K562 (cell line): ENCODE measurements at regions not wholly inside any gene's neighbourhood (a gene's known extent, or its start where the extent isn't known, plus 50 kb on each side); places are given as distances from the start of the nearest gene placed in this dataset.

Experiments
- ATAC-seq: fragments of 200-7000 bp; cut with Tn5 transposase; 3 replicates; pipeline ENCODE4 v1.9.1; 2020; ENCODE audit warnings: moderate library complexity
- BruUV-seq: library from RNA; stranded (reverse); fragments of 400-500 nt; replicated peaks from 2 replicates; lab custom pipeline; 2021; lab: Mats Ljungman, UMichigan
- CTCF ChIA-PET: fragments of 300-600 bp; formaldehyde crosslinking; extraction: SDS; loops from one replicate; lab custom pipeline; 2021; ENCODE audit warnings: low intra/inter-chr PET ratio; lab: Yijun Ruan, JAX
- POLR2A ChIA-PET: fragments of 300-600, 350-650 bp; sonication (Branson Sonifier 250); formaldehyde crosslinking; extraction: SDS; loops from one replicate; lab custom pipeline; 2021; ENCODE audit warnings: antibody characterized with exemption, inconsistent platforms; lab: Yijun Ruan, JAX
- DNase-seq, 4 experiments: peaks; one replicate each; pipeline versions ENCODE4 v3.0.0 to v3.0.0-alpha.2; 2011 to 2018; ENCODE audit warnings: low spot score in 3 of 4, mixed read lengths in 3 of 4; ENCODE audit errors: extremely low read depth in 1 of 4
- FAIRE-seq: peaks from 2 replicates; lab custom pipeline; 2011; peaks lifted over from hg19 to GRCh38; lab: Jason Lieb, UNC
- H2AFZ ChIP-seq: 2 replicates; pipeline ENCODE4 v1.6.0; 2011; ENCODE audit warnings: low read depth, low read length, control low read depth, inconsistent platforms
- H3K27ac ChIP-seq: fragments of 200-600 bp; 3 replicates; pipeline ENCODE4 v1.8.0; 2011; ENCODE audit warnings: low read depth, mild to moderate bottlenecking, control low read depth, inconsistent platforms, low read length, moderate library complexity, mixed read lengths; ENCODE audit errors: extremely low read depth
- H3K27me3 ChIP-seq, 2 experiments: fragments of 300-600 bp in 1 of 2; 2 replicates in 1 of 2; 3 replicates in 1 of 2; pipeline versions ENCODE4 v1.6.0 to v1.8.0; 2011; ENCODE audit warnings: inconsistent platforms in 2 of 2, low read length in 2 of 2, mild to moderate bottlenecking in 1 of 2, mixed read lengths in 1 of 2, moderate library complexity in 1 of 2; ENCODE audit not compliant: control insufficient read depth in 2 of 2, insufficient read depth in 2 of 2
- H3K36me3 ChIP-seq: fragments of 300-600 bp; 3 replicates; pipeline ENCODE4 v1.8.0; 2011; ENCODE audit warnings: mild to moderate bottlenecking, low read length, inconsistent platforms; ENCODE audit not compliant: control insufficient read depth, insufficient read depth
- H3K4me1 ChIP-seq, 2 experiments: fragments of 200-600 bp in 1 of 2; replicated peaks in 1 of 2; 2 replicates in 1 of 2; 3 replicates in 1 of 2; pipeline versions ENCODE4 v1.5.1 to v1.8.0; 2011; ENCODE audit warnings: inconsistent platforms in 2 of 2, low read length in 2 of 2, mild to moderate bottlenecking in 1 of 2, mixed read lengths in 1 of 2, moderate library complexity in 1 of 2; ENCODE audit not compliant: control insufficient read depth in 2 of 2, insufficient read depth in 2 of 2
- H3K4me2 ChIP-seq: 2 replicates; pipeline ENCODE4 v1.6.1; 2011; ENCODE audit warnings: low read length, control low read depth, inconsistent platforms, mixed read lengths; ENCODE audit not compliant: insufficient read depth
- H3K4me3 ChIP-seq: fragments of 200-600 bp; sonication (generic), shearing (Covaris generic); 2 replicates; pipeline ENCODE4 v1.5.1; 2016; ENCODE audit warnings: control low read depth, inconsistent platforms
- H3K79me2 ChIP-seq: fragments of 200-600 bp; 3 replicates; pipeline ENCODE4 v1.8.0; 2011; ENCODE audit warnings: low read length, inconsistent platforms; ENCODE audit not compliant: control insufficient read depth, insufficient read depth
- H3K9ac ChIP-seq, 2 experiments: 2 replicates each; pipeline versions ENCODE4 v1.6.0 to v1.6.1; 2011; ENCODE audit warnings: low read depth in 2 of 2, low read length in 2 of 2, control low read depth in 1 of 2, inconsistent platforms in 1 of 2, mild to moderate bottlenecking in 1 of 2, mixed read lengths in 1 of 2; ENCODE audit not compliant: insufficient read depth in 1 of 2
- H3K9me1 ChIP-seq: one replicate; pipeline ENCODE4 v1.6.0; 2011; ENCODE audit warnings: inconsistent platforms, mild to moderate bottlenecking, low read length, moderate library complexity; ENCODE audit not compliant: control insufficient read depth, insufficient read depth
- H3K9me3 ChIP-seq: replicated peaks from 2 replicates; pipeline ENCODE4 v1.5.1; 2011; ENCODE audit warnings: low read depth, low read length, inconsistent platforms; ENCODE audit not compliant: control insufficient read depth, insufficient read depth
- H4K20me1 ChIP-seq: replicated peaks from 2 replicates; pipeline ENCODE4 v1.6.1; 2011; ENCODE audit warnings: low read length, inconsistent platforms, mixed read lengths; ENCODE audit not compliant: control insufficient read depth, insufficient read depth
- CAMTA2 ChIP-seq: fragments of 250-450 bp; sonication (Bioruptor Pico); conservative IDR thresholded peaks from 2 replicates; pipeline ENCODE4 v1.5.1; 2022
- DEAF1 ChIP-seq: fragments of 450-650 bp; formaldehyde crosslinking; IDR thresholded peaks from 2 replicates; pipeline ENCODE4 v1.4.0; 2020; ENCODE audit warnings: mild to moderate bottlenecking, moderate library complexity
- ELK1 ChIP-seq: sonication (generic); formaldehyde crosslinking; IDR thresholded peaks from 2 replicates; pipeline ENCODE4 v1.8.1; 2022; ENCODE audit warnings: missing genetic modification reagents
- HNRNPK ChIP-seq: fragments of 200-400 bp; formaldehyde crosslinking; IDR thresholded peaks from one replicate; pipeline ENCODE4 v1.6.1; 2018; ENCODE audit warnings: mild to moderate bottlenecking, low read depth, low read length; ENCODE audit not compliant: poor library complexity, severe bottlenecking
- KDM4B ChIP-seq, 2 experiments: fragments of 450-650 bp in 1 of 2; sonication (generic) in 1 of 2; IDR thresholded peaks; 2 replicates each; pipeline ENCODE4 v1.6.1; 2016 to 2017; ENCODE audit warnings: borderline replicate concordance in 2 of 2, antibody characterized with exemption in 1 of 2, low read depth in 1 of 2, mild to moderate bottlenecking in 1 of 2
- MAFK ChIP-seq: IDR thresholded peaks from 2 replicates; pipeline ENCODE4 v1.6.1; 2011; ENCODE audit warnings: low read length, improper control_type of control experiment
- MLX ChIP-seq, 2 experiments: fragments of 450-650 bp in 1 of 2; sonication (generic) in 1 of 2; formaldehyde crosslinking; conservative IDR thresholded peaks; 2 replicates each; pipeline versions ENCODE4 v1.4.0 to v1.8.1; 2020 to 2022; ENCODE audit warnings: mild to moderate bottlenecking in 1 of 2, missing genetic modification reagents in 1 of 2
- NFE2L1 ChIP-seq: fragments of 450-650 bp; IDR thresholded peaks from 2 replicates; pipeline ENCODE4 v1.6.1; 2016; ENCODE audit warnings: missing genetic modification characterization, low read depth, mild to moderate bottlenecking, missing compliant biosample characterization, moderate library complexity, borderline replicate concordance
- RB1 ChIP-seq: fragments of 450-650 bp; IDR thresholded peaks from 2 replicates; pipeline ENCODE4 v1.6.1; 2017; ENCODE audit warnings: low read depth, mild to moderate bottlenecking
- RBM15 ChIP-seq: fragments of 200-400 bp; formaldehyde crosslinking; IDR thresholded peaks from 2 replicates; pipeline ENCODE4 v1.6.1; 2018; ENCODE audit warnings: mild to moderate bottlenecking, low read length, moderate library complexity; ENCODE audit not compliant: insufficient read depth
- TSC22D4 ChIP-seq: fragments of 450-650 bp; IDR thresholded peaks from 2 replicates; pipeline ENCODE4 v1.6.1; 2016; ENCODE audit warnings: missing genetic modification characterization, missing biosample characterization, control low read depth
- ZC3H4 ChIP-seq: sonication (generic); formaldehyde crosslinking; IDR thresholded peaks from 2 replicates; pipeline ENCODE4 v1.9.0; 2021; ENCODE audit warnings: missing genetic modification reagents, borderline replicate concordance
- ZNF263 ChIP-seq: sonication (generic); formaldehyde crosslinking; IDR thresholded peaks from 2 replicates; pipeline ENCODE4 v1.8.0; 2022; ENCODE audit warnings: mild to moderate bottlenecking, missing genetic modification reagents, borderline replicate concordance
- ZNF518B ChIP-seq: fragments of 250-450 bp; sonication (Bioruptor Pico); IDR thresholded peaks from 2 replicates; pipeline ENCODE4 v1.5.0; 2021; ENCODE audit warnings: mild to moderate bottlenecking, moderate library complexity
- WGBS: fragments of 100-300 bp; shearing (Covaris generic); methylation state at CpG from one replicate; pipeline ENCODE4 v1.1.6; 2016; ENCODE audit warnings: low coverage, mixed read lengths; ENCODE audit not compliant: insufficient coverage; ENCODE audit errors: missing lambda C conversion rate; 5-methylcytosine and 5-hydroxymethylcytosine counted together
- in situ Hi-C: fragments of 300-500 bp; cut with MboI; formaldehyde crosslinking; loops from 4 replicates; pipeline ENCODE4 v1.15.0; 2018; ENCODE audit warnings: inconsistent platforms, mixed read lengths
- intact Hi-C: fragments of 100-400 bp; cut with micrococcal nuclease; formaldehyde crosslinking; loops from 2 replicates; pipeline ENCODE4 v1.14.2; 2022

- no peak for TF ChIP-seq DEAF1
- no peak for TF ChIP-seq MAFK
- no peak for TF ChIP-seq NFE2L1
- no peak for TF ChIP-seq MLX (CRISPR knock-in tag; conservative IDR thresholded peaks at IDR 0.05)
Observed at GRCh38 chr1:167148421-167148820, 54.5 kb downstream of the STYXL2 start (continued).

GRCh38 chr1:167149793-167150491, 56.1 kb downstream of the STYXL2 start:
- no peak overlapping the region for H3K27ac ChIP-seq
- no peaks in the 10 kb centered on the region for H3K9me1 ChIP-seq
- H3K36me3 ChIP-seq, result no peaks in the 10 kb centered on the region
- CTCF ChIA-PET, result no interaction called here
- H3K9ac ChIP-seq, result no peak overlapping the region
- H4K20me1 ChIP-seq, result no peaks in the 10 kb centered on the region
- ATAC-seq (no peak), FAIRE-seq (no peak), DNase-seq (no peak)
- no TSS peak for BruUV-seq
- H3K9me3 ChIP-seq, result no peaks in the 10 kb centered on the region
- no peaks in the 10 kb centered on the region for H3K4me1 ChIP-seq
- intact Hi-C loops (no loop called here), in situ Hi-C loops (no loop called here)
- H3K79me2 ChIP-seq, result no peaks in the 10 kb centered on the region
- POLR2A ChIA-PET, result interaction anchor here (0.8 to 1.6 kb wide), 5 partner anchors 11 to 26 kb away, joined by 3 to 7 read pairs (median 4); no protein-coding TSS in a partner anchor
- WGBS, result 3% methylated on average over 4 of the region's 4 CpGs
- H3K27me3 ChIP-seq, result 0 out of 5 replicates have a peak, but pooled peaks cover 0 to 10% of the 10 kb centered on the region in 2 experiments
- H3K4me3 ChIP-seq, result no peak overlapping the region
- H3K4me2 ChIP-seq, result no peak overlapping the region
- H2AFZ ChIP-seq, result no peak overlapping the region
- TF ChIP-seq HNRNPK, result no peak
- no peak for TF ChIP-seq CAMTA2 (CRISPR knock-in tag)
- no peak for TF ChIP-seq ZC3H4 (CRISPR knock-in tag)
- no peak for TF ChIP-seq KDM4B (IDR thresholded peaks at IDR 0.05; ENCODE audit: borderline replicate concordance in 2 of 2, low read depth in 1 of 2)
- TF ChIP-seq ELK1, result no peak
- TF ChIP-seq TSC22D4 (tag), result no peak
- no peak for TF ChIP-seq RBM15
- no peak for TF ChIP-seq ZNF518B
- TF ChIP-seq ZNF263 (CRISPR knock-in tag), result no peak
- no peak for TF ChIP-seq RB1
